ENCODE measurements at regions not wholly inside any gene's neighbourhood (a gene's known extent, or its start where the extent isn't known, plus 50 kb on each side); places are given as distances from the start of the nearest gene placed in this dataset.
"Not testable (repeated sequence)": the region's sequence is repeated elsewhere in the genome, so short reads cannot be mapped to it uniquely, and the experiment has no call there.

GRCh38 chr15:84151205-84151931 is 84.2 kb upstream of the GOLGA6L4 start:
- no peak for TF ChIP-seq CTCF (IDR thresholded peaks at IDR 0.05; ENCODE audit: insufficient read depth, missing control alignments)
- no peak for FAIRE-seq
- DNase-seq (ENCODE audit: insufficient read length, low spot score) = no peak

- FAIRE-seq; DNase-seq (ENCODE audit: insufficient read length, low spot score): not testable (repeated sequence)
Measured at GRCh38 chr15:84152381-84152979, 83.1 kb upstream of the GOLGA6L4 start.

GRCh38 chr15:84153655-84154140 is 81.9 kb upstream of the GOLGA6L4 start:
- not testable (repeated sequence) for FAIRE-seq; DNase-seq (ENCODE audit: insufficient read length, low spot score)

GRCh38 chr15:84154314-84154713 is 81.3 kb upstream of the GOLGA6L4 start:
- DNase-seq (ENCODE audit: insufficient read length, low spot score); FAIRE-seq: not testable (repeated sequence)

- FAIRE-seq; DNase-seq (ENCODE audit: insufficient read length, low spot score): not testable (repeated sequence)
Measured at GRCh38 chr15:84154787-84155186, 80.8 kb upstream of the GOLGA6L4 start.

- DNase-seq (ENCODE audit: insufficient read length, low spot score); FAIRE-seq: not testable (repeated sequence)
Measured at GRCh38 chr15:84155792-84156587, 79.6 kb upstream of the GOLGA6L4 start.

GRCh38 chr15:84156588-84156840 is 79.1 kb upstream of the GOLGA6L4 start:
- not testable (repeated sequence) for FAIRE-seq; DNase-seq (ENCODE audit: insufficient read length, low spot score)

GRCh38 chr15:84157056-84157632 is 78.4 kb upstream of the GOLGA6L4 start:
- not testable (repeated sequence) for FAIRE-seq; DNase-seq (ENCODE audit: insufficient read length, low spot score)

GRCh38 chr15:84157857-84158256 is 77.7 kb upstream of the GOLGA6L4 start:
- DNase-seq (ENCODE audit: insufficient read length, low spot score); FAIRE-seq: not testable (repeated sequence)

GRCh38 chr15:84159346-84160269 is 76.0 kb upstream of the GOLGA6L4 start:
- not testable (repeated sequence) for DNase-seq (ENCODE audit: insufficient read length, low spot score); FAIRE-seq

- not testable (repeated sequence) for FAIRE-seq; DNase-seq (ENCODE audit: insufficient read length, low spot score)
Measured at GRCh38 chr15:84164423-84165292, 70.9 kb upstream of the GOLGA6L4 start.

- DNase-seq (ENCODE audit: insufficient read length, low spot score); FAIRE-seq: not testable (repeated sequence)
Measured at GRCh38 chr15:84170029-84170428, 65.5 kb upstream of the GOLGA6L4 start.

- DNase-seq (ENCODE audit: insufficient read length, low spot score); FAIRE-seq: not testable (repeated sequence)
Measured at GRCh38 chr15:84173231-84173610, 62.4 kb upstream of the GOLGA6L4 start.

All from D721Med (cell line).